Smooth muscle cell (in vitro differentiated cells): ENCODE measurements at regions not wholly inside any gene's neighbourhood (a gene's known extent, or its start where the extent isn't known, plus 50 kb on each side); places are given as distances from the start of the nearest gene placed in this dataset.

Source experiments
- DNase-seq: peaks from one replicate; lab custom pipeline; 2025; ENCODE audit not compliant: unreplicated experiment; lab: John Stamatoyannopoulos, UW
- H2AFZ ChIP-seq: fragments of 200-600 bp; sonication (generic); 2 replicates; pipeline ENCODE4 v1.6.0; 2016; ENCODE audit warnings: antibody characterized with exemption, low read depth, mild to moderate bottlenecking
- H3F3A ChIP-seq: fragments of 200-600 bp; sonication (generic); 2 replicates; pipeline ENCODE4 v1.6.0; 2017; ENCODE audit warnings: antibody characterized with exemption, low read depth
- H3K27ac ChIP-seq: fragments of 200-600 bp; sonication (generic); 2 replicates; pipeline ENCODE4 v1.5.1; 2016; ENCODE audit warnings: low read depth, mild to moderate bottlenecking
- H3K27me3 ChIP-seq: fragments of 200-600 bp; sonication (generic); 2 replicates; pipeline ENCODE4 v1.6.1; 2016; ENCODE audit warnings: low read depth, mild to moderate bottlenecking
- H3K36me3 ChIP-seq: fragments of 200-600 bp; sonication (generic); 2 replicates; pipeline ENCODE4 v1.5.1; 2016; ENCODE audit warnings: low read depth
- H3K4me1 ChIP-seq: fragments of 200-600 bp; sonication (generic); 2 replicates; pipeline ENCODE4 v1.5.1; 2016; ENCODE audit warnings: low read depth
- H3K4me2 ChIP-seq: fragments of 200-600 bp; sonication (generic); 2 replicates; pipeline ENCODE4 v1.6.0; 2016; ENCODE audit warnings: mild to moderate bottlenecking
- H3K4me3 ChIP-seq: fragments of 200-600 bp; sonication (generic); 2 replicates; pipeline ENCODE4 v1.5.1; 2016; ENCODE audit warnings: mild to moderate bottlenecking
- H3K79me2 ChIP-seq: fragments of 200-600 bp; sonication (generic); 2 replicates; pipeline ENCODE4 v1.6.0; 2016; ENCODE audit warnings: low read depth, mild to moderate bottlenecking
- H3K9ac ChIP-seq: fragments of 200-600 bp; sonication (generic); 2 replicates; pipeline ENCODE4 v1.6.0; 2016; ENCODE audit warnings: low read depth
- H3K9me3 ChIP-seq: fragments of 200-600 bp; sonication (generic); replicated peaks from 2 replicates; pipeline ENCODE4 v1.5.1; 2016; ENCODE audit warnings: low read depth
- H4K20me1 ChIP-seq: fragments of 200-600 bp; sonication (generic); 2 replicates; pipeline ENCODE4 v1.6.0; 2016; ENCODE audit warnings: low read depth
- CTCF ChIP-seq: fragments of 200-600 bp; sonication (generic); IDR thresholded peaks from 2 replicates; pipeline ENCODE4 v1.5.1; 2017; ENCODE audit warnings: borderline replicate concordance, mild to moderate bottlenecking, antibody characterized with exemption; ENCODE audit not compliant: insufficient read depth, poor library complexity, severe bottlenecking
- WGBS: methylation state at CpG from one replicate; pipeline ENCODE4 v1.1.7; 2016; ENCODE audit warnings: low lambda C conversion rate; 5-methylcytosine and 5-hydroxymethylcytosine counted together

GRCh38 chr18:2049986-2050385 lies 521.3 kb downstream of the METTL4 start:
- TF ChIP-seq CTCF = no peak
- Histone ChIP-seq H4K20me1 (no peaks in the 10 kb centered on the region), H3K4me1 (no peaks in the 10 kb centered on the region), H3K9ac (peak overlapping the region; percentile 27), H3K36me3 (no peaks in the 10 kb centered on the region), H3K27me3 (no peaks in the 10 kb centered on the region), H3K9me3 (no peaks in the 10 kb centered on the region), H2AFZ (peak overlapping the region; percentile 58), H3F3A (no peaks in the 10 kb centered on the region), H3K4me3 (no peak overlapping the region), H3K27ac (peak overlapping the region; percentile 84), H3K4me2 (peak overlapping the region; percentile 66), H3K79me2 (no peaks in the 10 kb centered on the region)
- no peak for DNase-seq
- 43% methylated on average over 4 of the region's 4 CpGs for WGBS

GRCh38 chr18:2050702-2051201 lies 520.6 kb downstream of the METTL4 start:
- Histone ChIP-seq H3K27ac (peak overlapping the region; percentile 84), H3K27me3 (no peaks in the 10 kb centered on the region), H3K4me1 (no peaks in the 10 kb centered on the region), H4K20me1 (no peaks in the 10 kb centered on the region), H3K36me3 (no peaks in the 10 kb centered on the region), H3K4me3 (no peak overlapping the region), H3K4me2 (peak overlapping the region; percentile 66), H3K9me3 (no peaks in the 10 kb centered on the region), H3K9ac (peak overlapping the region; percentile 27), H3K79me2 (no peaks in the 10 kb centered on the region), H3F3A (no peaks in the 10 kb centered on the region), H2AFZ (peak overlapping the region; percentile 58)
- WGBS = 47% methylated on average over 3 of the region's 3 CpGs
- no peak for DNase-seq
- TF ChIP-seq CTCF = no peak

GRCh38 chr18:2053490-2054089 lies 517.7 kb downstream of the METTL4 start:
- 95% methylated on average over 3 of the region's 3 CpGs for WGBS

More at GRCh38 chr18:2053490-2054089, 517.7 kb downstream of the METTL4 start:
- Histone ChIP-seq H2AFZ (no peak overlapping the region), H3K27me3 (no peaks in the 10 kb centered on the region), H3K36me3 (no peaks in the 10 kb centered on the region), H3K9me3 (no peaks in the 10 kb centered on the region), H3K79me2 (no peaks in the 10 kb centered on the region), H3K4me3 (no peak overlapping the region), H4K20me1 (no peaks in the 10 kb centered on the region), H3K4me1 (no peaks in the 10 kb centered on the region), H3K9ac (no peak overlapping the region), H3K27ac (no peak overlapping the region), H3F3A (no peaks in the 10 kb centered on the region), H3K4me2 (no peak overlapping the region)
- TF ChIP-seq CTCF = no peak
- DNase-seq = no peak
